Caco-2 (cell line): ENCODE measurements at regions not wholly inside any gene's neighbourhood (a gene's known extent, or its start where the extent isn't known, plus 50 kb on each side); places are given as distances from the start of the nearest gene placed in this dataset.
"Not testable (repeated sequence)": the region's sequence is repeated elsewhere in the genome, so short reads cannot be mapped to it uniquely, and the experiment has no call there.

Experiments used
- BruUV-seq: library from RNA; stranded (reverse); fragments of 400-500 nt; replicated peaks from 2 replicates; lab custom pipeline; 2021; lab: Mats Ljungman, UMichigan
- CTCF ChIA-PET: fragments of 300-600 bp; sonication (Branson Sonifier 250); formaldehyde crosslinking; loops from one replicate; lab custom pipeline; 2022; ENCODE audit warnings: antibody characterized with exemption; lab: Charles Lee
- POLR2A ChIA-PET: fragments of 300-600 bp; sonication (Branson Sonifier 250); formaldehyde crosslinking; loops from one replicate; lab custom pipeline; 2022; ENCODE audit warnings: antibody characterized with exemption; lab: Charles Lee
- DNase-seq, 2 experiments: peaks; one replicate each; pipeline versions ENCODE4 v3.0.0 to v3.0.0-alpha.2; 2020 to 2022
- H3K27me3 ChIP-seq: replicated peaks from 2 replicates; pipeline ENCODE4 v1.6.0; 2011; ENCODE audit warnings: low read length; ENCODE audit not compliant: control insufficient read depth, insufficient read depth
- H3K36me3 ChIP-seq: 2 replicates; pipeline ENCODE4 v1.5.1; 2011; ENCODE audit warnings: low read length; ENCODE audit not compliant: control insufficient read depth, insufficient read depth
- H3K4me1 ChIP-seq: fragments of 250-450 bp; sonication (Bioruptor Pico); 2 replicates; pipeline ENCODE4 v1.5.1; 2020; ENCODE audit warnings: mild to moderate bottlenecking
- H3K4me3 ChIP-seq: 2 replicates; pipeline ENCODE4 v1.5.1; 2011; ENCODE audit warnings: low read depth, mild to moderate bottlenecking, control low read depth, low read length
- H3K9me3 ChIP-seq: fragments of 250-450 bp; sonication (Bioruptor Pico); 2 replicates; pipeline ENCODE4 v1.5.1; 2020; ENCODE audit warnings: mild to moderate bottlenecking, moderate library complexity
- H3K27ac Mint-ChIP-seq: one replicate; pipeline ENCODE4 v1.8.0; 2022; ENCODE audit warnings: mixed read lengths; ENCODE audit not compliant: unreplicated experiment
- H3K27me3 Mint-ChIP-seq: one replicate; pipeline ENCODE4 v1.8.0; 2022; ENCODE audit warnings: mixed read lengths; ENCODE audit not compliant: insufficient read depth, unreplicated experiment
- H3K36me3 Mint-ChIP-seq: one replicate; pipeline ENCODE4 v1.8.0; 2022; ENCODE audit warnings: mild to moderate bottlenecking, mixed read lengths; ENCODE audit not compliant: insufficient read depth, unreplicated experiment
- H3K4me1 Mint-ChIP-seq: one replicate; pipeline ENCODE4 v1.8.0; 2022; ENCODE audit warnings: low read depth, mixed read lengths; ENCODE audit not compliant: unreplicated experiment
- H3K4me3 Mint-ChIP-seq: one replicate; pipeline ENCODE4 v1.8.0; 2022; ENCODE audit warnings: mild to moderate bottlenecking, moderate library complexity, mixed read lengths; ENCODE audit not compliant: unreplicated experiment
- H3K9me3 Mint-ChIP-seq: one replicate; pipeline ENCODE4 v1.8.0; 2022; ENCODE audit warnings: mixed read lengths; ENCODE audit not compliant: unreplicated experiment
- intact Hi-C: fragments of 100-400 bp; cut with micrococcal nuclease; formaldehyde crosslinking; loops from one replicate; pipeline ENCODE4 v1.10.0; 2022; ENCODE audit not compliant: unreplicated experiment

DNA sequence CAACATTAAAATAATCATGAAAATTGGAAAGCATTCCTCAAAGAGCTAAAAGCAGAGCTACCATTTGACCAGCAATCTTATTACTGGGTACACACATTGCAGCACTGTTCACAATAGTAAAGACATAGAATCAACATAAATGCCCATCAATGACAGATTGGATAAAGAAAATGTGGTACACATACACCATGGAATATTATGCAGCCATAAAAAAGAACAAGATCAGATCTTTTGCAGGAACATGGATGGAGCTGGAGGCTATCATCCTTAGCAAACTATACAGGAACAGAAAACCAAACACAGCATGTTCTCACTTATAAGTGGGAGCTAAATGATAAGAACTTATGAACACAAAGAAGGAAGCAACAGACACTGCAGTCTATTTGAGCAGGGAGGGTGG is 52.8 kb upstream of the UNC5A start:
- H3K36me3 ChIP-seq, H3K4me1 ChIP-seq, H3K9me3 ChIP-seq, H3K27ac Mint-ChIP-seq, H3K4me3 ChIP-seq, DNase-seq, H3K36me3 Mint-ChIP-seq, H3K4me1 Mint-ChIP-seq, CTCF ChIA-PET, H3K27me3 ChIP-seq, H3K4me3 Mint-ChIP-seq, POLR2A ChIA-PET, BruUV-seq, H3K27me3 Mint-ChIP-seq, H3K9me3 Mint-ChIP-seq, intact Hi-C loops: not testable (repeated sequence)
